ENCODE measurements at regions not wholly inside any gene's neighbourhood (a gene's known extent, or its start where the extent isn't known, plus 50 kb on each side); places are given as distances from the start of the nearest gene placed in this dataset.

DNA sequence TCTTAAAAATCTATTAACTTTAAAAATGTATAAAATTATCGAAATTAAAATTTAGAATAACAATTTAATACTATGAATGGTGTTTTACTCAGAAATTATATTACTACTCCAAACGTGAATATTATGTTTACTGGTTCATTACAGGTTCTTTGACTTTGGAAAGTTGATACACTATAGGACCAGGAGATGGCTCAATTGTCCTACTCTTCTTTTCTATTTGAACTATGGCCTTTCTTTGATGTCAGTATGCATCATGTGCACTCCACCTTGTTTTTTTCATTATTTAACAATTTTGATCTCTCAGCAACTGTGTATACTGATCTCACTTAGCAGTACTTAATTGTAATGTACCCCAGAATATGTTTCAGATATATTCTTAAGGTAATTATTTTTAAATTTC is 391.5 kb upstream of the MANEA start:
- Histone ChIP-seq H2AFZ (ENCODE audit: low read length) (no peak overlapping the region), H3K36me3 (ENCODE audit: insufficient read depth, low read length) (no peaks in the 10 kb centered on the region), H3K27ac (ENCODE audit: low read depth, low read length, poor library complexity, severe bottlenecking) (no peak overlapping the region), H3K9me2 (ENCODE audit: insufficient read depth, low read length) (no peaks in the 10 kb centered on the region), H3K4me3 (ENCODE audit: low read depth, low read length, poor library complexity, severe bottlenecking) (no peak overlapping the region), H3K9me3 (ENCODE audit: low read length) (no peaks in the 10 kb centered on the region), H3K4me2 (ENCODE audit: low read length) (no peak overlapping the region), H3K79me2 (ENCODE audit: insufficient read depth, low read depth, low read length) (no peaks in the 10 kb centered on the region), H4K20me1 (ENCODE audit: insufficient read depth, low read length) (no peaks in the 10 kb centered on the region), H3K4me1 (ENCODE audit: insufficient read depth, low read length, poor library complexity, severe bottlenecking) (no peaks in the 10 kb centered on the region)
- no peak for DNase-seq (ENCODE audit: low spot score)
- BruUV-seq (replicated peaks): no TSS peak
- ChIA-PET CTCF (ENCODE audit: unreplicated experiment) (no interaction called here), POLR2A (no interaction called here)
- TF ChIP-seq, protein P1, sequence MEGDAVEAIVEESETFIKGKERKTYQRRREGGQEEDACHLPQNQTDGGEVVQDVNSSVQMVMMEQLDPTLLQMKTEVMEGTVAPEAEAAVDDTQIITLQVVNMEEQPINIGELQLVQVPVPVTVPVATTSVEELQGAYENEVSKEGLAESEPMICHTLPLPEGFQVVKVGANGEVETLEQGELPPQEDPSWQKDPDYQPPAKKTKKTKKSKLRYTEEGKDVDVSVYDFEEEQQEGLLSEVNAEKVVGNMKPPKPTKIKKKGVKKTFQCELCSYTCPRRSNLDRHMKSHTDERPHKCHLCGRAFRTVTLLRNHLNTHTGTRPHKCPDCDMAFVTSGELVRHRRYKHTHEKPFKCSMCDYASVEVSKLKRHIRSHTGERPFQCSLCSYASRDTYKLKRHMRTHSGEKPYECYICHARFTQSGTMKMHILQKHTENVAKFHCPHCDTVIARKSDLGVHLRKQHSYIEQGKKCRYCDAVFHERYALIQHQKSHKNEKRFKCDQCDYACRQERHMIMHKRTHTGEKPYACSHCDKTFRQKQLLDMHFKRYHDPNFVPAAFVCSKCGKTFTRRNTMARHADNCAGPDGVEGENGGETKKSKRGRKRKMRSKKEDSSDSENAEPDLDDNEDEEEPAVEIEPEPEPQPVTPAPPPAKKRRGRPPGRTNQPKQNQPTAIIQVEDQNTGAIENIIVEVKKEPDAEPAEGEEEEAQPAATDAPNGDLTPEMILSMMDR (conservative IDR thresholded peaks at IDR 0.05; ENCODE audit: low read length): no peak
- TF ChIP-seq EZH2phosphoT487 (IDR thresholded peaks at IDR 0.05; ENCODE audit: borderline replicate concordance, low read depth, low read length): no peak
- intact Hi-C loops (cut with micrococcal nuclease; ENCODE audit: unreplicated experiment): no loop called here

DNA sequence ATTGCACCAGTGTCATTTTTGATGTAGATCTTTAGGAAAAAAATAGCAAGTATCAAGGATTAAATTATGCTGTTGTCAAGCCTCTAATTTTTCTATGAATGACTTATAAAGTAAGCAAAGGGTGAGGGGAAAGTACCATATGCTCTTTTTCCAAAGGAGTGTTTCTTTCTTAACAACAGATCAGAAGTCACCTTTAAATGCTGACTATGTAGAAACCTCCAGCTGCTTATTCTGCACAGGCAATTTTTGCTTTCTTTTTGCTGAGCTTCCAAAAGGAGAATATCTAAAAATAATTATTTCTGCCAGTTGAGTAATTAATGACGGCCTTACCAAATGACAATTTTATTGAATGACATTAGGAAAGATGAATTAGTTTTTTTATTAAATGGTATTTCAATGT is 390.6 kb upstream of the MANEA start:
- CTCF ChIA-PET (ENCODE audit: unreplicated experiment): no interaction called here
- H3K79me2 ChIP-seq (ENCODE audit: insufficient read depth, low read depth, low read length): no peaks in the 10 kb centered on the region

DNA sequence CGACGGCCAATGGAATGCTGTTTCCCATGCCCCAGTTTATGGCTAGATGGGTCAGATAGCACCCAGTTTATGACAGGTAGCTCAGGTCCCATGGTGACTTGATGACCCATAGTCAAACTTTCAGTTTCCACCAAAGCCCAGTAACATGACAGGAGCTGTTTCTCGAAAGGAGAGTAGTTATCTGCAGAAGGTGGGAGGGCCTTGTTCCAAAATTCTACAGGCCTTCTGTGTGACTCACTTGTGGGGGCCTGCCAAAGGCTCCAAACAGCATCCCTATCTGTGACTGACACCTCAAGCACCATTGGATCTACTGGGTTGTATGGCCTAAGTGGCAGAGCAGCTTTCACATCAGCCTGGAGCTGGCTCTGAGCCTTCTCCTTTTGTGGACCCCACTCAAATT is 379.7 kb upstream of the MANEA start:
- no peak overlapping the region for H3K4me3 ChIP-seq (ENCODE audit: low read depth, low read length, poor library complexity, severe bottlenecking)
- intact Hi-C loops (cut with micrococcal nuclease; ENCODE audit: unreplicated experiment): no loop called here
- H3K9me2 ChIP-seq (ENCODE audit: insufficient read depth, low read length): no peaks in the 10 kb centered on the region
- H3K4me2 ChIP-seq (ENCODE audit: low read length): no peak overlapping the region
- H3K9me3 ChIP-seq (ENCODE audit: low read length): no peaks in the 10 kb centered on the region
- ChIA-PET CTCF (ENCODE audit: unreplicated experiment) (no interaction called here), POLR2A (no interaction called here)
- TF ChIP-seq, protein P1 (conservative IDR thresholded peaks at IDR 0.05; ENCODE audit: low read length): no peak
- no peak for TF ChIP-seq EZH2phosphoT487 (IDR thresholded peaks at IDR 0.05; ENCODE audit: borderline replicate concordance, low read depth, low read length)
- H2AFZ ChIP-seq (ENCODE audit: low read length): no peak overlapping the region
- H3K4me1 ChIP-seq (ENCODE audit: insufficient read depth, low read length, poor library complexity, severe bottlenecking): no peaks in the 10 kb centered on the region
- no peaks in the 10 kb centered on the region for H3K79me2 ChIP-seq (ENCODE audit: insufficient read depth, low read depth, low read length)
- no peak overlapping the region for H3K27ac ChIP-seq (ENCODE audit: low read depth, low read length, poor library complexity, severe bottlenecking)
- H3K36me3 ChIP-seq (ENCODE audit: insufficient read depth, low read length): no peaks in the 10 kb centered on the region
- no peak for DNase-seq (ENCODE audit: low spot score)
- no peaks in the 10 kb centered on the region for H4K20me1 ChIP-seq (ENCODE audit: insufficient read depth, low read length)
- no TSS peak for BruUV-seq (replicated peaks)

More for the DNA sequence above, 390.6 kb upstream of the MANEA start:
- Histone ChIP-seq H3K9me2 (ENCODE audit: insufficient read depth, low read length) (no peaks in the 10 kb centered on the region), H3K36me3 (ENCODE audit: insufficient read depth, low read length) (no peaks in the 10 kb centered on the region), H3K9me3 (ENCODE audit: low read length) (no peaks in the 10 kb centered on the region), H3K27ac (ENCODE audit: low read depth, low read length, poor library complexity, severe bottlenecking) (no peak overlapping the region), H3K4me1 (ENCODE audit: insufficient read depth, low read length, poor library complexity, severe bottlenecking) (no peaks in the 10 kb centered on the region), H4K20me1 (ENCODE audit: insufficient read depth, low read length) (no peaks in the 10 kb centered on the region), H3K4me2 (ENCODE audit: low read length) (no peak overlapping the region), H3K4me3 (ENCODE audit: low read depth, low read length, poor library complexity, severe bottlenecking) (no peak overlapping the region), H2AFZ (ENCODE audit: low read length) (no peak overlapping the region)
- no TSS peak for BruUV-seq (replicated peaks)
- no peak for TF ChIP-seq EZH2phosphoT487 (IDR thresholded peaks at IDR 0.05; ENCODE audit: borderline replicate concordance, low read depth, low read length)
- TF ChIP-seq, protein P1 (conservative IDR thresholded peaks at IDR 0.05; ENCODE audit: low read length): no peak
- intact Hi-C loops (cut with micrococcal nuclease; ENCODE audit: unreplicated experiment): no loop called here
- POLR2A ChIA-PET: no interaction called here
- no peak for DNase-seq (ENCODE audit: low spot score)

Data from OCI-LY7 (cell line).